Tibial artery (tissue), 4 donors: ENCODE measurements at regions not wholly inside any gene's neighbourhood (a gene's known extent, or its start where the extent isn't known, plus 50 kb on each side); places are given as distances from the start of the nearest gene placed in this dataset.
A peak's percentile ranks its signal among the peaks of the same experiment; 100 is the strongest.

Experiments
- DNase-seq, 2 donors: peaks; one replicate each; pipeline ENCODE4 v3.0.0-alpha.2; 2019
- H3K27ac ChIP-seq, 2 donors: fragments of 200-600 bp; sonication (generic) in 1 of 2; 1 replicate in 1 of 2; 2 replicates in 1 of 2; pipeline ENCODE4 v1.5.1; 2018 to 2019; ENCODE audit warnings: mild to moderate bottlenecking in 1 of 2
- H3K27me3 ChIP-seq, 2 donors: fragments of 200-600 bp; sonication (generic) in 1 of 2; one replicate each; pipeline versions ENCODE4 v1.5.1 to v1.6.0; 2016 to 2019
- H3K36me3 ChIP-seq, 3 donors: fragments of 200-600 bp; sonication (generic) in 2 of 3; one replicate each; pipeline ENCODE4 v1.5.1; 2016 to 2019; ENCODE audit warnings: mild to moderate bottlenecking in 2 of 3
- H3K4me1 ChIP-seq, 4 donors: fragments of 200-600 bp; sonication (generic) in 2 of 4; 1 replicate in 3 of 4; 2 replicates in 1 of 4; pipeline ENCODE4 v1.5.1; 2016 to 2019
- H3K4me3 ChIP-seq, 2 donors: fragments of 200-600 bp; sonication (generic) in 1 of 2; 1 replicate in 1 of 2; 2 replicates in 1 of 2; pipeline ENCODE4 v1.5.1; 2018 to 2019; ENCODE audit warnings: mild to moderate bottlenecking in 2 of 2
- H3K9me3 ChIP-seq, 3 donors: fragments of 200-600 bp; sonication (generic) in 1 of 3; one replicate each; pipeline ENCODE4 v1.5.1; 2016 to 2019
- intact Hi-C: fragments of 100-400 bp; cut with DNase I; formaldehyde crosslinking; loops from one replicate; pipeline ENCODE4 v1.15.0; 2023; ENCODE audit warnings: low total_unique reads
- TF ChIP-seq, protein P1 (sequence below), 2 experiments: fragments of 200-600 bp in 1 of 2; fragments of 450-650 bp in 1 of 2; IDR thresholded peaks; one replicate each; pipeline ENCODE4 v1.5.1; 2017 to 2019; ENCODE audit warnings: antibody characterized with exemption in 2 of 2, mild to moderate bottlenecking in 1 of 2, moderate library complexity in 1 of 2

DNA sequence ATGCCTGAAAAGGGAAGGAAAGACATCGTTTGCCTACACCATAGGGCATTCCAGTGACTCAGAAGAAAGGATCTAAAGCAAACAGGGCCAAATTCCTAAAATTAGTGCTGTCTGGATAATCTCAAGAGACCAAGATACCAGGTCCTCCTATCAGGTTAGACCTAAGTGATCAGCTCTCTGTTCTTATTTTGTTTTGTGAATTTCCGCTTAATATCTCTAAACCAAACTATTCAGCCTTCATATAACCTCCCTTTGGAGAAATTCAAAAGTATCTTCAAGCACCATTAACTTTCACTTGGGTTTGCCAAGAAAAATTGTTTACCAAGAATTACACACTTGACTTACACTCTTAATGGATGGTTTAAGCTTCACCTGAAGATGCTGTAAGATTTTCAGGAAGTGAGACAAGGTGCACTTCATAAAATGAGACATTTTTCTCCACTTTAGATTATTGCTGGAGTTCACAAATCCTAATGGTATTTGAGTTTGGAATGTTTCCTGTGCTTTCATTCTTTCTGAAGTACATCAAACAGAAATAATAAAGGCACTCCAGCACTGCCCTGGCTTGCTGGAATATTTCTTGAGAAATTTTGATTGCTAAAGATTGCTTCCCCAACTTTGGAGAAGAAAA, 376.1 kb downstream of the LMO7 start:
- TF ChIP-seq, protein P1, sequence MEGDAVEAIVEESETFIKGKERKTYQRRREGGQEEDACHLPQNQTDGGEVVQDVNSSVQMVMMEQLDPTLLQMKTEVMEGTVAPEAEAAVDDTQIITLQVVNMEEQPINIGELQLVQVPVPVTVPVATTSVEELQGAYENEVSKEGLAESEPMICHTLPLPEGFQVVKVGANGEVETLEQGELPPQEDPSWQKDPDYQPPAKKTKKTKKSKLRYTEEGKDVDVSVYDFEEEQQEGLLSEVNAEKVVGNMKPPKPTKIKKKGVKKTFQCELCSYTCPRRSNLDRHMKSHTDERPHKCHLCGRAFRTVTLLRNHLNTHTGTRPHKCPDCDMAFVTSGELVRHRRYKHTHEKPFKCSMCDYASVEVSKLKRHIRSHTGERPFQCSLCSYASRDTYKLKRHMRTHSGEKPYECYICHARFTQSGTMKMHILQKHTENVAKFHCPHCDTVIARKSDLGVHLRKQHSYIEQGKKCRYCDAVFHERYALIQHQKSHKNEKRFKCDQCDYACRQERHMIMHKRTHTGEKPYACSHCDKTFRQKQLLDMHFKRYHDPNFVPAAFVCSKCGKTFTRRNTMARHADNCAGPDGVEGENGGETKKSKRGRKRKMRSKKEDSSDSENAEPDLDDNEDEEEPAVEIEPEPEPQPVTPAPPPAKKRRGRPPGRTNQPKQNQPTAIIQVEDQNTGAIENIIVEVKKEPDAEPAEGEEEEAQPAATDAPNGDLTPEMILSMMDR (IDR thresholded peaks at IDR 0.05) = no peak
- DNase-seq = no peak
- peak overlapping the region; percentile 41 to 44 for H3K27ac ChIP-seq
- peaks cover 0 to 64% (median 8%) of the 10 kb centered on the region in 4 donors for H3K4me1 ChIP-seq
- intact Hi-C loops = no loop called here
- H3K4me3 ChIP-seq = no peak overlapping the region
- H3K27me3 ChIP-seq = no peaks in the 10 kb centered on the region
- H3K9me3 ChIP-seq = no peaks in the 10 kb centered on the region
- no peaks in the 10 kb centered on the region for H3K36me3 ChIP-seq

DNA sequence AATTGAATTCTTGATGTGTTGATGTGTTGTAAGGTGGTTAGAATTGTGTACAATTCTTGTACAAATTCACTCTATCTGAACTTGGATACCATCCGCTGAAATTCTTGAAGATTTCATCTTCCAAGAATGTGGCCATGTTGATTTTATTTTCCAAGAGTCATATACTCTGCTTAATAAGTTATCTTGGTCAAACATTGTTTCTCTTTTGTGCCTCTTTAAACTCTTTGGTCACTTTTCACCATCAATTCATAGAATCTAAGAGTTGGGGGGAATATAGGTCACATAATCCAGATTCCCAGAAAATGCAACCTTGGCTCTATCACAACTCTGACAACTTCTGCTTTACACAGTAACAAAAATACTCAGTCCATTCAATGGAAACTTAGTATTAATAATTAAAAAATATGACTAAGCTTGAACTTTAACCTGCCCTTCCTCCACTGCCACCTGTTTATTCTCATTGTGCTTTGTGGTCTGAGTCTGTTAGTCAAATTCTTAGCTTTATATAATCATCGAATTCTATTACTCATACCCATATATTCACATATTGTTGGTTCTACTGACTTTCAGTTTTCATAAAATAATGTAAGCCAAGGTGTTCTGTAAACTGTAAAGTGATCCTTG, 373.2 kb downstream of the LMO7 start:
- peaks cover 0 to 71% (median 9%) of the 10 kb centered on the region in 4 donors for H3K4me1 ChIP-seq
- no peak overlapping the region for H3K27ac ChIP-seq
- intact Hi-C loops = no loop called here

DNA sequence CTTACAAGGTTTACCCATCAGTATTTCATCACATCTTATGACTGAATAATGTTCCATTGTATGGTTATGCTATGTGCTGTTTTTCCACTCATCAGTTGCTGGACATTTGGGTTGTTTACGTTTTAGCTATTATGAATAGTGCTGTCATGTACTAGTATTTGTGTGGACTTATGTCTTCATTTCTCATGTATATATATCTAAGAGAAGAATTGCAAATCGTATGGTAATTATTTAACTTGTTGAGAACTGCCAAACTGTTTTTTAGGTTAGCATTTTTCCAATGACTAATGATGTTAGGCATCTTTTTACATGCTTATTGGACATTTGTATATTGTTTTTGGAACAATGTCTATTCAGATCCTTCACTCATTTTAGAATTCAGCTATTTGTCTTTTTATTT, 368.3 kb downstream of the LMO7 start:
- Histone ChIP-seq H3K4me3 (no peak overlapping the region), H3K27ac (no peak overlapping the region), H3K4me1 (peaks cover 0 to 37% (median 3%) of the 10 kb centered on the region in 4 donors), H3K9me3 (no peaks in the 10 kb centered on the region), H3K27me3 (no peaks in the 10 kb centered on the region), H3K36me3 (no peaks in the 10 kb centered on the region)
- TF ChIP-seq, protein P1 (IDR thresholded peaks at IDR 0.05) = no peak
- intact Hi-C loops = no loop called here
- DNase-seq = no peak

More for the DNA sequence above, 373.2 kb downstream of the LMO7 start:
- Histone ChIP-seq H3K27me3 (no peaks in the 10 kb centered on the region), H3K36me3 (no peaks in the 10 kb centered on the region), H3K9me3 (no peaks in the 10 kb centered on the region), H3K4me3 (no peak overlapping the region)
- TF ChIP-seq, protein P1 (IDR thresholded peaks at IDR 0.05) = no peak
- no peak for DNase-seq

DNA sequence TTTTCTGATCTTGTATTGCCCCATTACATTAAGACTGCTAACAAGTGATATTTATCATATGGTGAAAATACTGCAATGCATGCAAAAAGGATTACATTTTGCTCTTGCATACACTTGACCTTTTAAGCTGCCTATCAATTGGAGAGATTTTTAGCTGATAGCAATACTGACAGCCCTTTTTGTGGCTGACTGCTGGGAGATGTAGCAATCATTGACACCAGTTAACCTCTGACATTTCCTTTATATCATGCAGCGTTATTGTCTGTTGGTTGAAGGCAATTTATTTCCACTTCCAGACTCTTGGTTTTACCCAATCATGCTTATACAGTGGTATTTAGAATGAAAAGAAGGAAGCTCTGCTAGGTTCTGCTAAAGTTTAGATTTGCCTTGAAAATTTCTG, 364.0 kb downstream of the LMO7 start:
- H3K4me3 ChIP-seq = no peak overlapping the region
- no peaks in the 10 kb centered on the region for H3K36me3 ChIP-seq
- peaks cover 0 to 11% (median 3%) of the 10 kb centered on the region in 4 donors for H3K4me1 ChIP-seq
- no peaks in the 10 kb centered on the region for H3K9me3 ChIP-seq
- intact Hi-C loops = no loop called here
- no peak for DNase-seq
- TF ChIP-seq, protein P1 (IDR thresholded peaks at IDR 0.05) = no peak
- no peak overlapping the region for H3K27ac ChIP-seq
- H3K27me3 ChIP-seq = no peaks in the 10 kb centered on the region

DNA sequence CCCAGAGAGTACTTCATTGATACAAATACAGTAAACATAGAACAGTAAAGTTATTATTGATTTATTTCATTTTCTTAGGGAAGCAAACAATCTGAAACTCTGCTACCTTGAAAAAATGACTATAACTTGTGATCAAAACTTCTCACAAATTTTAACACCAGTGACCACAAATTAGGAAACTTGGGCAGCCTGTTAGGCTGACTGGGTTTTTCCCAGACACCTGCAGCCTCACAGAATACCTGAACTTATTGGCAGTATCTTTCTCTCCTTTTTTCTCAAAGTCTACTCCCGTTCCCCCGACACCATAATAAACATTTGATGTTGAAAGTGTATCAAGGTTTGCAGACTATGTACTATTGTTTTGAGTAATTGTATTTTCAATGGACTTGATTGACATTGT, 360.5 kb downstream of the LMO7 start:
- intact Hi-C loops = no loop called here
- TF ChIP-seq, protein P1 (IDR thresholded peaks at IDR 0.05) = no peak
- no peaks in the 10 kb centered on the region for H3K36me3 ChIP-seq
- H3K9me3 ChIP-seq = no peaks in the 10 kb centered on the region
- H3K27ac ChIP-seq = no peak overlapping the region
- no peak overlapping the region for H3K4me3 ChIP-seq
- H3K4me1 ChIP-seq = no peaks in the 10 kb centered on the region
- no peak for DNase-seq
- no peaks in the 10 kb centered on the region for H3K27me3 ChIP-seq
